PFSK-1 (cell line): ENCODE measurements at regions not wholly inside any gene's neighbourhood (a gene's known extent, or its start where the extent isn't known, plus 50 kb on each side); places are given as distances from the start of the nearest gene placed in this dataset.

ENCODE experiments used
- FOXP2 ChIP-seq: optimal IDR thresholded peaks from 2 replicates; pipeline ENCODE3; 2011; ENCODE audit warnings: borderline replicate concordance, control low read depth, inconsistent platforms; ENCODE audit not compliant: insufficient read depth; ENCODE audit errors: extremely low read length, extremely low read depth
- POLR2AphosphoS5 ChIP-seq: IDR thresholded peaks from 2 replicates; pipeline ENCODE4 v1.6.1; 2012; ENCODE audit warnings: low read depth, mild to moderate bottlenecking, control low read depth, low read length, moderate library complexity
- REST ChIP-seq, 2 experiments: IDR thresholded peaks; 2 replicates each; pipeline versions ENCODE4 v1.6.1 to v1.8.0; 2011 to 2012; ENCODE audit warnings: low read depth in 2 of 2, low read length in 2 of 2, control low read depth in 1 of 2, inconsistent platforms in 1 of 2, mild to moderate bottlenecking in 1 of 2, moderate library complexity in 1 of 2; ENCODE audit not compliant: insufficient read depth in 1 of 2
- SIN3A ChIP-seq: IDR thresholded peaks from 2 replicates; pipeline ENCODE4 v1.6.1; 2012; ENCODE audit warnings: mild to moderate bottlenecking, low read length, moderate library complexity, borderline replicate concordance; ENCODE audit not compliant: insufficient read depth
- TAF1 ChIP-seq: IDR thresholded peaks from 2 replicates; pipeline ENCODE4 v1.6.1; 2012; ENCODE audit warnings: low read length, control low read depth, borderline replicate concordance; ENCODE audit not compliant: insufficient read depth

GRCh38 chr1:79302380-79302930 is 295.9 kb upstream of the ADGRL4 start:
- no peak for TF ChIP-seq POLR2AphosphoS5
- no peak for TF ChIP-seq REST (IDR thresholded peaks at IDR 0.05; ENCODE audit: insufficient read depth in 1 of 2, low read depth in 2 of 2, low read length in 2 of 2)
- TF ChIP-seq SIN3A, result no peak
- no peak for TF ChIP-seq TAF1
- no peak for TF ChIP-seq FOXP2
